GM23248 (cell line): ENCODE measurements at regions not wholly inside any gene's neighbourhood (a gene's known extent, or its start where the extent isn't known, plus 50 kb on each side); places are given as distances from the start of the nearest gene placed in this dataset.
"Not testable (repeated sequence)": the region's sequence is repeated elsewhere in the genome, so short reads cannot be mapped to it uniquely, and the experiment has no call there.

Source experiments
- DNase-seq: peaks from one replicate; pipeline ENCODE4 v3.0.0-alpha.2; 2015
- H2AFZ ChIP-seq: fragments of 200-600 bp; sonication (generic); 2 replicates; pipeline ENCODE4 v1.6.1; 2016; ENCODE audit warnings: antibody characterized with exemption
- H3F3A ChIP-seq: fragments of 200-600 bp; sonication (generic); 2 replicates; pipeline ENCODE4 v1.6.1; 2016; ENCODE audit warnings: mild to moderate bottlenecking, antibody characterized with exemption, mixed run types; ENCODE audit not compliant: insufficient read depth
- H3K27ac ChIP-seq: fragments of 200-600 bp; sonication (generic); 2 replicates; pipeline ENCODE4 v1.5.1; 2016; ENCODE audit warnings: mild to moderate bottlenecking
- H3K27me3 ChIP-seq: fragments of 200-600 bp; sonication (generic); replicated peaks from 2 replicates; pipeline ENCODE4 v1.6.1; 2016; ENCODE audit warnings: mild to moderate bottlenecking; ENCODE audit not compliant: insufficient read depth
- H3K36me3 ChIP-seq: fragments of 200-600 bp; sonication (generic); 2 replicates; pipeline ENCODE4 v1.6.1; 2016; ENCODE audit warnings: low read depth, mild to moderate bottlenecking
- H3K4me1 ChIP-seq: fragments of 200-600 bp; sonication (generic); 2 replicates; pipeline ENCODE4 v1.6.1; 2016; ENCODE audit warnings: mild to moderate bottlenecking; ENCODE audit not compliant: insufficient read depth
- H3K4me2 ChIP-seq: fragments of 200-600 bp; sonication (generic); one replicate; pipeline ENCODE4 v1.6.1; 2016; ENCODE audit warnings: mild to moderate bottlenecking; ENCODE audit not compliant: unreplicated experiment
- H3K4me3 ChIP-seq: fragments of 200-600 bp; sonication (generic); 2 replicates; pipeline ENCODE4 v1.5.1; 2016; ENCODE audit warnings: mild to moderate bottlenecking
- H3K79me2 ChIP-seq: fragments of 200-600 bp; sonication (generic); 2 replicates; pipeline ENCODE4 v1.6.1; 2016; ENCODE audit warnings: mild to moderate bottlenecking; ENCODE audit not compliant: insufficient read depth
- H3K9ac ChIP-seq: fragments of 200-600 bp; sonication (generic); 2 replicates; pipeline ENCODE4 v1.6.1; 2016; ENCODE audit warnings: mild to moderate bottlenecking
- H3K9me2 ChIP-seq: fragments of 200-600 bp; sonication (generic); 2 replicates; pipeline ENCODE4 v1.6.1; 2016; ENCODE audit warnings: mixed run types, mild to moderate bottlenecking, moderate library complexity; ENCODE audit not compliant: insufficient read depth
- H3K9me3 ChIP-seq: fragments of 200-600 bp; sonication (generic); one replicate; pipeline ENCODE4 v1.6.1; 2017; ENCODE audit warnings: low read depth
- H4K20me1 ChIP-seq: fragments of 200-600 bp; sonication (generic); 2 replicates; pipeline ENCODE4 v1.6.0; 2016; ENCODE audit not compliant: insufficient read depth
- WGBS, 2 experiments: methylation state at CpG; one replicate each; pipeline ENCODE4 v1.1.6; 2015 to 2017; ENCODE audit warnings: low lambda C conversion rate in 2 of 2, low coverage in 1 of 2; ENCODE audit errors: missing lambda C conversion rate in 2 of 2; 5-methylcytosine and 5-hydroxymethylcytosine counted together
- in situ Hi-C: fragments of 300-500 bp; cut with MboI; formaldehyde crosslinking; loops from 2 replicates; pipeline ENCODE4 v1.15.0; 2020

- H3K4me2 ChIP-seq, H3K27me3 ChIP-seq, H3F3A ChIP-seq, H3K79me2 ChIP-seq, H3K4me3 ChIP-seq, H2AFZ ChIP-seq, H4K20me1 ChIP-seq, H3K27ac ChIP-seq, H3K9ac ChIP-seq, H3K4me1 ChIP-seq, H3K36me3 ChIP-seq, H3K9me3 ChIP-seq, H3K9me2 ChIP-seq, in situ Hi-C loops, DNase-seq: not testable (repeated sequence)
- 49 to 70% methylated on average over 5 of the region's 8 CpGs for WGBS, 2 experiments
Measured at GRCh38 chr2:91770046-91770575, 3078.6 kb downstream of the RPIA start.

- H3F3A ChIP-seq, in situ Hi-C loops, DNase-seq, H3K9me2 ChIP-seq, H2AFZ ChIP-seq, H3K4me2 ChIP-seq, H3K79me2 ChIP-seq, H3K36me3 ChIP-seq, H4K20me1 ChIP-seq, H3K9ac ChIP-seq, H3K4me3 ChIP-seq, H3K9me3 ChIP-seq, H3K27ac ChIP-seq, H3K4me1 ChIP-seq, H3K27me3 ChIP-seq: not testable (repeated sequence)
- 70 to 80% methylated on average over 3 to 4 of the region's 4 CpGs for WGBS, 2 experiments
Measured at GRCh38 chr2:91771604-91772003, 3080.1 kb downstream of the RPIA start.

- H3K36me3 ChIP-seq, H4K20me1 ChIP-seq, H3K4me2 ChIP-seq, H3K4me1 ChIP-seq, H3K27me3 ChIP-seq, H3F3A ChIP-seq, H3K79me2 ChIP-seq, H3K9me3 ChIP-seq, H3K27ac ChIP-seq, H3K9ac ChIP-seq, H3K4me3 ChIP-seq, H2AFZ ChIP-seq, H3K9me2 ChIP-seq, in situ Hi-C loops: not testable (repeated sequence)
- 56 to 63% methylated on average over 12 of the region's 13 CpGs for WGBS, 2 experiments
- DNase-seq: peak; percentile 7
Measured at GRCh38 chr2:91772240-91772937, 3080.9 kb downstream of the RPIA start.

- not testable (repeated sequence) for DNase-seq
Measured at GRCh38 chr2:91773810-91774209, 3082.3 kb downstream of the RPIA start.

GRCh38 chr2:91775193-91775592 lies 3083.7 kb downstream of the RPIA start:
- DNase-seq, H3K27ac ChIP-seq, H3K27me3 ChIP-seq, H3K4me1 ChIP-seq, H3K79me2 ChIP-seq, H3K36me3 ChIP-seq, H3K9me2 ChIP-seq, H3K9me3 ChIP-seq, H2AFZ ChIP-seq, H3F3A ChIP-seq, H3K9ac ChIP-seq, H3K4me2 ChIP-seq, H3K4me3 ChIP-seq, H4K20me1 ChIP-seq, in situ Hi-C loops: not testable (repeated sequence)
- 68 to 72% methylated on average over 4 of the region's 4 CpGs for WGBS, 2 experiments

More at GRCh38 chr2:91773810-91774209, 3082.3 kb downstream of the RPIA start:
- H2AFZ ChIP-seq, H3K9me3 ChIP-seq, H3K27ac ChIP-seq, H3K9me2 ChIP-seq, H3K36me3 ChIP-seq, H3F3A ChIP-seq, H3K4me3 ChIP-seq, H3K9ac ChIP-seq, H3K79me2 ChIP-seq, H3K4me1 ChIP-seq, H3K4me2 ChIP-seq, in situ Hi-C loops, H4K20me1 ChIP-seq, H3K27me3 ChIP-seq: not testable (repeated sequence)
- 65 to 72% methylated on average over 9 of the region's 9 CpGs for WGBS, 2 experiments

- 54 to 64% methylated on average over 8 to 11 of the region's 14 CpGs for WGBS, 2 experiments
- H3K4me3 ChIP-seq, H3F3A ChIP-seq, H3K79me2 ChIP-seq, H3K27me3 ChIP-seq, H3K36me3 ChIP-seq, H3K4me2 ChIP-seq, H3K9me3 ChIP-seq, H2AFZ ChIP-seq, H3K4me1 ChIP-seq, H3K9ac ChIP-seq, H3K9me2 ChIP-seq, in situ Hi-C loops, DNase-seq, H3K27ac ChIP-seq, H4K20me1 ChIP-seq: not testable (repeated sequence)
Measured at GRCh38 chr2:91780324-91780723, 3088.9 kb downstream of the RPIA start.
